ENCODE measurements at regions not wholly inside any gene's neighbourhood (a gene's known extent, or its start where the extent isn't known, plus 50 kb on each side); places are given as distances from the start of the nearest gene placed in this dataset.
"Not testable (repeated sequence)": the region's sequence is repeated elsewhere in the genome, so short reads cannot be mapped to it uniquely, and the experiment has no call there.

- H3K4me3 ChIP-seq (ENCODE audit: extremely low read depth in 1 of 4, insufficient read depth in 2 of 4, low read depth in 3 of 4, low read length in 4 of 4); H2BK12ac ChIP-seq (ENCODE audit: low read depth, low read length); H4K91ac ChIP-seq (replicated peaks; ENCODE audit: insufficient read length, low read length); H3K79me2 ChIP-seq (ENCODE audit: control insufficient read depth in 1 of 2, insufficient read depth in 2 of 2, low read length in 2 of 2); FAIRE-seq; H3K4me2 ChIP-seq (ENCODE audit: insufficient read depth in 1 of 2, low read depth in 2 of 2, low read length in 2 of 2); H3K27me3 ChIP-seq (replicated peaks in 1 of 4; ENCODE audit: control insufficient read depth in 3 of 4, extremely low read depth in 1 of 4, insufficient read depth in 3 of 4, low read length in 3 of 4); H3K36me3 ChIP-seq (ENCODE audit: control insufficient read depth in 2 of 4, insufficient read depth in 4 of 4, low read length in 3 of 4); H4K5ac ChIP-seq (ENCODE audit: insufficient read length, low read depth, low read length); H3K9ac ChIP-seq (replicated peaks in 1 of 4; ENCODE audit: extremely low read depth in 1 of 4, low read depth in 3 of 4, low read length in 3 of 4); H3K4me1 ChIP-seq (replicated peaks in 1 of 4; ENCODE audit: control insufficient read depth in 3 of 4, insufficient read depth in 4 of 4, low read length in 3 of 4); H3K27ac ChIP-seq (ENCODE audit: low read depth, low read length); DNase-seq (ENCODE audit: low read depth in 1 of 2, low spot score in 2 of 2); H2AFZ ChIP-seq (ENCODE audit: low read length); H3K23ac ChIP-seq (ENCODE audit: insufficient read length); H4K20me1 ChIP-seq (replicated peaks in 1 of 2; ENCODE audit: control insufficient read depth in 1 of 2, insufficient read depth in 2 of 2, low read length in 2 of 2); H2AK5ac ChIP-seq (ENCODE audit: low read depth, low read length); H3K14ac ChIP-seq (ENCODE audit: insufficient read length); POLR2A ChIA-PET (ENCODE audit: partially characterized antibody); CTCF ChIA-PET (ENCODE audit: partially characterized antibody); H2BK15ac ChIP-seq (ENCODE audit: low read length); H2BK5ac ChIP-seq (ENCODE audit: low read depth, low read length); H3K79me1 ChIP-seq (ENCODE audit: low read depth, low read length); H3K23me2 ChIP-seq (ENCODE audit: low read depth, low read length); H2BK20ac ChIP-seq (ENCODE audit: low read length); H3K4ac ChIP-seq (replicated peaks; ENCODE audit: insufficient read length, low read depth, low read length); H2BK120ac ChIP-seq (replicated peaks; ENCODE audit: low read depth, low read length); H3K18ac ChIP-seq (ENCODE audit: extremely low read depth, low read length); H3K56ac ChIP-seq (replicated peaks; ENCODE audit: insufficient read length, low read depth, low read length); H4K8ac ChIP-seq (ENCODE audit: extremely low read depth, insufficient read depth, low read length): not testable (repeated sequence)
- H3K9me3 ChIP-seq (ENCODE audit: insufficient read depth in 2 of 2, low read depth in 1 of 2, low read length in 1 of 2): peaks cover 0 to 25% of the 10 kb centered on the region in 2 experiments; a peak in 2 of 4 replicates
- no CpG with 5 or more reads among the region's 1 CpG for WGBS, 2 experiments (ENCODE audit: extremely low coverage in 1 of 2, insufficient coverage in 1 of 2, insufficient read length in 1 of 2, insufficient replicate concordance in 2 of 2, low coverage in 1 of 2, low lambda C conversion rate in 2 of 2, missing lambda C conversion rate in 1 of 2)
Measured at GRCh38 chr1:143644035-143644434, 327.8 kb downstream of the FAM72C start.
